CD4-positive, CD25-positive, alpha-beta regulatory T cell (primary cell): ENCODE measurements at regions not wholly inside any gene's neighbourhood (a gene's known extent, or its start where the extent isn't known, plus 50 kb on each side); places are given as distances from the start of the nearest gene placed in this dataset.
A peak's percentile ranks its signal among the peaks of the same experiment; 100 is the strongest.
"Not testable (repeated sequence)": the region's sequence is repeated elsewhere in the genome, so short reads cannot be mapped to it uniquely, and the experiment has no call there.

ENCODE experiments used
- ATAC-seq, 2 donors: fragments of 150-1000 bp; cut with Tn5 transposase; one replicate each; pipeline ENCODE4 v1.10.0; 2021; ENCODE audit warnings: low read depth in 2 of 2, moderate number of reproducible peaks in 2 of 2, moderate library complexity in 1 of 2
- DNase-seq, 3 donors: peaks; one replicate each; pipeline versions ENCODE4 v3.0.0 to v3.0.0-alpha.2; 2012 to 2022; ENCODE audit warnings: mixed read lengths in 1 of 3
- H3K27ac ChIP-seq: one replicate; pipeline ENCODE4 v1.7.0; 2013; ENCODE audit warnings: mild to moderate bottlenecking, low read length; ENCODE audit not compliant: insufficient read depth, poor library complexity, severe bottlenecking
- H3K27me3 ChIP-seq: one replicate; pipeline ENCODE4 v1.7.0; 2013; ENCODE audit warnings: low read length; ENCODE audit not compliant: control insufficient read depth, insufficient read depth
- H3K36me3 ChIP-seq: one replicate; pipeline ENCODE4 v1.7.0; 2013; ENCODE audit warnings: mild to moderate bottlenecking, low read length, moderate library complexity; ENCODE audit not compliant: control insufficient read depth, insufficient read depth
- H3K4me1 ChIP-seq: 2 replicates; pipeline ENCODE4 v1.7.0; 2013; ENCODE audit warnings: mild to moderate bottlenecking, low read length; ENCODE audit not compliant: insufficient read depth, control insufficient read depth, poor library complexity, severe bottlenecking
- H3K4me3 ChIP-seq: one replicate; pipeline ENCODE4 v1.7.0; 2013; ENCODE audit warnings: low read depth, mild to moderate bottlenecking, low read length, moderate library complexity
- H3K9me3 ChIP-seq, 2 experiments: 1 replicate in 1 of 2; 2 replicates in 1 of 2; pipeline ENCODE4 v1.7.0; 2013; ENCODE audit warnings: low read length in 2 of 2, mild to moderate bottlenecking in 1 of 2, moderate library complexity in 1 of 2; ENCODE audit not compliant: control insufficient read depth in 2 of 2
- H3K27ac Mint-ChIP-seq, 3 donors: one replicate each; pipeline ENCODE4 v1.8.0; 2020 to 2022; ENCODE audit warnings: mild to moderate bottlenecking in 3 of 3, mixed read lengths in 3 of 3, moderate library complexity in 2 of 3
- H3K27me3 Mint-ChIP-seq: one replicate; pipeline ENCODE4 v1.8.0; 2022; ENCODE audit warnings: mild to moderate bottlenecking, mixed read lengths
- H3K36me3 Mint-ChIP-seq: one replicate; pipeline ENCODE4 v1.8.0; 2020; ENCODE audit warnings: mixed read lengths
- H3K4me1 Mint-ChIP-seq, 4 donors: one replicate each; pipeline ENCODE4 v1.8.0; 2020 to 2022; ENCODE audit warnings: mixed read lengths in 4 of 4, mild to moderate bottlenecking in 1 of 4
- H3K4me3 Mint-ChIP-seq, 4 donors: one replicate each; pipeline ENCODE4 v1.8.0; 2020 to 2022; ENCODE audit warnings: mild to moderate bottlenecking in 4 of 4, mixed read lengths in 4 of 4, moderate library complexity in 3 of 4
- H3K9me3 Mint-ChIP-seq, 7 donors: one replicate each; pipeline ENCODE4 v1.8.0; 2020 to 2022; ENCODE audit warnings: mixed read lengths in 7 of 7, mild to moderate bottlenecking in 3 of 7, moderate library complexity in 2 of 7

DNA sequence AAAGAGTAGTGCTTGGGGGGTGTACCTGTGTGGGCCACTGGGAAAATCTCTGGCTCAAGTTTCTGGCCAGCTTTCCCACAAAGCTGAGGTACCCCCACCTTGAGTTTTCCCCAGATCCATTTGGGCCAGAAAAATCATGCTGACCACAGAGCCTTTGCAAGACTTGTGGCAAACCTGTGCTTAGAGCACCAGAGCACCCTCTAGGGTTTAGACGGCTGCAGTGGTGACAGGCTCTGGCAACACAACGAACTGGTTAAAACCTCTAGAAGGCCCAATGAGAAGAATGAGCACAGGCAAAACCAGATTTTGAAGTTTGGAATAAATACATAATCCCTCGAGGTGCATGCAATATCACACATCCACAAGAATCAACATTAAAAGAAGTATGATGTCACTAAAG is 290.7 kb upstream of the FOLH1 start:
- H3K9me3 ChIP-seq: no peaks in the 10 kb centered on the region
- H3K27me3 ChIP-seq: no peaks in the 10 kb centered on the region
- DNase-seq (no peak), ATAC-seq (no peak)
- H3K9me3 Mint-ChIP-seq: peaks cover 0 to 10% (median 5%) of the 10 kb centered on the region in 7 donors
- no peaks in the 10 kb centered on the region for H3K36me3 ChIP-seq
- H3K4me3 ChIP-seq: no peak overlapping the region
- H3K27ac Mint-ChIP-seq: no peak overlapping the region
- no peaks in the 10 kb centered on the region for H3K4me1 Mint-ChIP-seq
- no peak overlapping the region for H3K4me3 Mint-ChIP-seq
- no peak overlapping the region for H3K27ac ChIP-seq
- no peaks in the 10 kb centered on the region for H3K4me1 ChIP-seq
- no peaks in the 10 kb centered on the region for H3K27me3 Mint-ChIP-seq
- no peaks in the 10 kb centered on the region for H3K36me3 Mint-ChIP-seq

DNA sequence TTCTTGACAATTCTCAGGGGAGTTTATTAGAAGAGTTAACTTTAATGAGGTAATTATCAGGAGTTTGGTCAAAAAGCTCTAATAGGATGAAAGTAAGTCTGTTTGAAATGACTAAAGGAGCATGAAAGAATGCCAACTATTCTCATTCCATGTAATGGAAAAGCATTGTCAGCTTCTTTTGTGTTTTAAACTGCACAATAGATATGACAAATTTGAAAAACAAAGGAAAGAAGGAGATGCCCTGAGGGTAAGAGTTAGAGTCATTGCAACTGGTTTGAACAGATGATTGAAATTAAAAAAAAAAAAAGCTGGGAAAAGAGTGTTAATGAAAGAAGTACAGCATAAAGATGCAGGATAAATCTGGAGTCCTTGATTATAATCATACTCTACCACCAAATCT is 296.8 kb upstream of the FOLH1 start:
- Mint-ChIP-seq H3K4me3 (no peak overlapping the region), H3K27ac (no peak overlapping the region), H3K4me1 (no peaks in the 10 kb centered on the region), H3K9me3 (peaks cover 3 to 15% (median 6%) of the 10 kb centered on the region in 7 donors), H3K36me3 (no peaks in the 10 kb centered on the region), H3K27me3 (no peaks in the 10 kb centered on the region)
- Histone ChIP-seq H3K27ac (no peak overlapping the region), H3K4me3 (no peak overlapping the region), H3K27me3 (no peaks in the 10 kb centered on the region), H3K4me1 (no peaks in the 10 kb centered on the region), H3K36me3 (no peaks in the 10 kb centered on the region), H3K9me3 (no peaks in the 10 kb centered on the region)
- ATAC-seq (no peak), DNase-seq (no peak)

DNA sequence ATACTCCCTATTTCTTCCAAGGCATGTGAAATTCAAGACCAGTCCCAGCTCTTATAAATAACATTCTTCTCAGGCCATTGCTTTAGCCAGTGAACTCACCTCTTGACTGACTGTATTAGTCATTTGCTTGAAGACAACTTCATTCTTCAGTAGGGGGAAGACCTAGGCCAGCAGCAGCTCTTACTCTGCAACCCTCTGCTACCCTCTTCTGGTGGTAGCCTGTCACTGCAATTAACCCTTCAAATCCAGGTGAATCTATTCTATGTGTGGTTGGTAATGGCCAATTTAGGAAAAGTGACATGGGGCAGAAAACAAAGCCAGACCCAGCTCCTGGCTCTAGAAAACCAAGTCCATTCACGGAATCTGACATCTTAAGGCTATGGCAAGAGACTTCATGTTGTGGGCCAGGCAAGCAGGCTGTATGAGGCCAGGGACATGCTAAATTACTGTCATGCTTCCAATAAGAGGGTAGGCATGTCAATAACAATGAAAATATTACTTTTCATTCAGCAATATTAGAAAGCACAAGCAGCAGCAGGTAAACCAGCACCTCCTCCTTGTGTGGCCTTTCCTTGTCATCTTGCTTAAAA is 317.9 kb upstream of the FOLH1 start:
- H3K36me3 ChIP-seq, H3K4me1 ChIP-seq, H3K27me3 Mint-ChIP-seq, H3K27ac Mint-ChIP-seq, H3K27me3 ChIP-seq, H3K27ac ChIP-seq, H3K9me3 ChIP-seq, H3K4me3 ChIP-seq, H3K4me3 Mint-ChIP-seq, H3K36me3 Mint-ChIP-seq, ATAC-seq, H3K4me1 Mint-ChIP-seq, H3K9me3 Mint-ChIP-seq: not testable (repeated sequence)
- peak in 1 of 3 donors; percentile 6 for DNase-seq

DNA sequence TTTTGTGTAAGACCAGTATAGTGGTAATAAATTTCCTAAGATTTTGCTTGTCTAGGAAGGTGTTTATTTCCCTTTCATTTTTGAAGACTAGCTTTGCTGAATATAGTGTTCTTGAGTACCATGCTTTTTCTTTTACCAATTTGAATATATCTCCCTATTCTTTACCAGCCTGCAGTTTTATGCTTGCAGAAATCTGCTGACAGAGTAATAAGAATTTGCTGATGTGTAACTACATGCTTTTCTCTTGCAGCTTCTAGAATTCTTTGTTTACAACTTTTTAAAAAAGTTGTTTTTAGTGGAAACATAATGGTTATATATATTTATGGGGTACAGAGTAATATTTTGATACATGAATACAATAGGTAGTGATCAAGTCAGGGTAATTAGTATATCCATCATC is 324.8 kb upstream of the FOLH1 start:
- H3K4me1 ChIP-seq: no peaks in the 10 kb centered on the region
- H3K36me3 ChIP-seq: no peaks in the 10 kb centered on the region
- Mint-ChIP-seq H3K27ac (no peak overlapping the region), H3K4me1 (no peaks in the 10 kb centered on the region), H3K4me3 (no peak overlapping the region), H3K9me3 (peaks cover 0 to 14% (median 4%) of the 10 kb centered on the region in 7 donors), H3K36me3 (no peaks in the 10 kb centered on the region), H3K27me3 (no peaks in the 10 kb centered on the region)
- H3K9me3 ChIP-seq: no peaks in the 10 kb centered on the region
- H3K4me3 ChIP-seq: no peak overlapping the region
- no peak for ATAC-seq
- no peak overlapping the region for H3K27ac ChIP-seq
- H3K27me3 ChIP-seq: no peaks in the 10 kb centered on the region
- DNase-seq: no peak

DNA sequence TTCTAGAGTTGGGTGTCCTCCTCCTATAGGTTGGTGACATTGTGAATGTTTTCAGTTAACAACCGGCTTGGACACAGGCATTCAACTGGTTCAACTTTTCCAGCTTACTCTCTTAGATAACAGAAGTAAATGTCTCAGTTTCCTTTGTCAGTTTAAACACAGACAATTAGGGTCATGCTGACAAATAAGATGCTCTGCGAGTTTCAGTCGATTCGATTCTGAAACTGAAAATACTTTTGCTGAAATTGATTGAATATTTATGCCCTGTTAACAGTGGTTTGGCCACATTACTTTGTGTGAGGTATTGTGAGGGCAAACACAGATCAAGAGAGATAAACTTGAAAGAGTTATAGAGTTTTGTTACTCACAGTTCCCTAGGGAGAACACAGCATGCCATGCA is 330.5 kb upstream of the FOLH1 start:
- H3K36me3 ChIP-seq, H3K27ac ChIP-seq, H3K27me3 ChIP-seq, H3K4me3 Mint-ChIP-seq, ATAC-seq, DNase-seq, H3K4me3 ChIP-seq, H3K27ac Mint-ChIP-seq, H3K4me1 ChIP-seq, H3K27me3 Mint-ChIP-seq, H3K4me1 Mint-ChIP-seq, H3K36me3 Mint-ChIP-seq, H3K9me3 ChIP-seq: not testable (repeated sequence)
- peaks cover 0 to 12% (median 2%) of the 10 kb centered on the region in 7 donors for H3K9me3 Mint-ChIP-seq

DNA sequence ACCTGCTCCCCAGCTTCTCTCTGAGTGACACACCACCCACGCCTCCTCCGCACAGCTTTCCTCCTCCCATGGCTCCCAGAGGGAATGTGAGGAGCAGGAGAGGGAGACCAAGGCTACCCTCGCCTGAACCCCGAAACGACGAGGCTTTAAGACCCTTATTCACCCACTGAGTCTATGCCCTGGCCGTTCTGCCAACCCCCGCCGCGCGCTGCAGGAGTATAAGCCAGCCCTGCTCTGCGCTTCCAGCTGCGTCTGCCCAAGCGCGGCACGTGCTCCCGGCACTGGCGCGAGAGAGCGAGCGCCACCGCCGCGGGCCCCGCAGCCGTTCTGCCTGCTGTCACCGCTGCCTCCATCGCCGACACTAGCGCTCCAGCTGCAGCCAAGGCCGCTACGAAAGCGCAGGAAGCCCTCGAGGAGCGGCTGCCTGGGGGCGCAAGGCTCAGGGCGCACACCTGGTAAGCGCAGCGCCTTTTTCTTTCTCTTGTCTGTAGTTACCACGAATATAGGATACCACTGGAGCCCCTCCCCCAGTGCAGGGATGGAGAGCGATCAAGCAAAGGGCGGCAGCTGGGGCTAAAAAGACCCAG is 350.0 kb upstream of the FOLH1 start:
- not testable (repeated sequence) for H3K27me3 ChIP-seq, H3K4me1 Mint-ChIP-seq, H3K27ac ChIP-seq, ATAC-seq, H3K36me3 ChIP-seq, H3K4me1 ChIP-seq, H3K36me3 Mint-ChIP-seq, H3K27ac Mint-ChIP-seq, DNase-seq, H3K27me3 Mint-ChIP-seq, H3K9me3 Mint-ChIP-seq, H3K4me3 Mint-ChIP-seq, H3K4me3 ChIP-seq, H3K9me3 ChIP-seq

DNA sequence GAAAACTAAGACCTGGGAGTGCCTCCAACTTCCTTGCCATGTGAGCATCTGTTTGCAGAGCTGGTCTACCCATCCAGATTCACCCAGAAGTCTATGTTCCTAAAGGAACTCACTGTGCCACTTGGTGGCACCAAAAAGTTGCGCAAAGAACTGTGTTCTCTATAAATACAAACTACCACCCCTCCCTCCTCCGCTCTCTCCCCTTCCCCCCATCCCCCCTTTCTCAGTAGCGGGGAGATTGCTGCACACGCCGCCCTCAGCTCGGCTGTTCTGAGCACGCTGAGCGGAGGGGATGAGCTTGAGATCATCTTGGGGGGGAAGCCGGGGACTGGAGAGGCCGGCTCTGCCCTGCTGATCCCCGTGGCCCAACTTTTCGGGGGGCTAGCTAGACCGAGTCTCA is 352.2 kb upstream of the FOLH1 start:
- H3K27me3 ChIP-seq, H3K27ac ChIP-seq, H3K4me3 Mint-ChIP-seq, H3K9me3 Mint-ChIP-seq, ATAC-seq, H3K9me3 ChIP-seq, H3K4me3 ChIP-seq, H3K27ac Mint-ChIP-seq, H3K4me1 ChIP-seq, H3K27me3 Mint-ChIP-seq, DNase-seq, H3K36me3 ChIP-seq, H3K4me1 Mint-ChIP-seq, H3K36me3 Mint-ChIP-seq: not testable (repeated sequence)

DNA sequence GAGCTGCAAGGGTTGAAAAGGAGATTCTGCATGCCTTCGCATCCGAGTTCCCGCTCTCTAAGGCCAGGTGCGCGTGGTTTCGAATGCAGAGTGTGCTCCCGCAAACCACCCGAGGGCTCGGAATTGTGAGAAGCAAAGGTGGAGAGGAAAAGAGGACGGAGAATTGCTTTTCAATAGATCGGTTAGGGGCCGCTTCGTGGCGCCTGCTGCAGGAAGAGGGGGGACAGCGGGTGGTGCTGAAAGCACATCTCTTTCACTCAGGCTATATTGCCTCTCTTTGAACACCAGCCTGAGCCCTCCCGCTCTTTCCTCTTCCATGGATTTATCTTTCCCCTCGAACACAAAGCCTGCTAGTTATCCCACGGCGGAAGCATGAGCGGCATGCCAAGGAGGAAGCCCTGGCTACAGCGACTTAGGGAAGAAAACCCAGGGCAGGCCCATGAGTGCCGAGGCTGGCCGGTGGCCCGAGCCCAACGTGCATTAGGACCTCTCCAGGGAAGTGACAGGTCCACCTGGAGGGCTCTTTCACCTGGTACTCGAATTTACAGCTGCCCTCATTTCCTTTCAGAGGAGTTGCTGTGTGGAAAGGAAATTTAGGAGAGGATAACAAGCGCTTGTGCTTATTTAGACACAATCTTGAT is 353.0 kb upstream of the FOLH1 start:
- not testable (repeated sequence) for H3K9me3 ChIP-seq, H3K36me3 ChIP-seq, DNase-seq, H3K27me3 ChIP-seq, H3K36me3 Mint-ChIP-seq, ATAC-seq, H3K27ac ChIP-seq, H3K27me3 Mint-ChIP-seq, H3K4me1 ChIP-seq, H3K4me1 Mint-ChIP-seq, H3K4me3 Mint-ChIP-seq, H3K9me3 Mint-ChIP-seq, H3K27ac Mint-ChIP-seq, H3K4me3 ChIP-seq
